KOPT-K1 (cell line): ENCODE measurements at regions not wholly inside any gene's neighbourhood (a gene's known extent, or its start where the extent isn't known, plus 50 kb on each side); places are given as distances from the start of the nearest gene placed in this dataset.

Experiments used
- H3K27ac ChIP-seq: fragments of 200-600 bp; sonication (generic); 2 replicates; pipeline ENCODE4 v1.5.1; 2016; ENCODE audit warnings: antibody characterized with exemption, mild to moderate bottlenecking, low read depth, low read length; ENCODE audit not compliant: poor library complexity, severe bottlenecking
- H3K36me3 ChIP-seq: fragments of 200-600 bp; sonication (generic); 2 replicates; pipeline ENCODE4 v1.5.1; 2017; ENCODE audit warnings: antibody characterized with exemption, mild to moderate bottlenecking, low read length, moderate library complexity; ENCODE audit not compliant: insufficient read depth
- H3K9me3 ChIP-seq: fragments of 200-600 bp; sonication (generic); 2 replicates; pipeline ENCODE4 v1.5.1; 2017; ENCODE audit warnings: antibody characterized with exemption, low read length, mild to moderate bottlenecking; ENCODE audit not compliant: insufficient read depth, poor library complexity, severe bottlenecking

DNA sequence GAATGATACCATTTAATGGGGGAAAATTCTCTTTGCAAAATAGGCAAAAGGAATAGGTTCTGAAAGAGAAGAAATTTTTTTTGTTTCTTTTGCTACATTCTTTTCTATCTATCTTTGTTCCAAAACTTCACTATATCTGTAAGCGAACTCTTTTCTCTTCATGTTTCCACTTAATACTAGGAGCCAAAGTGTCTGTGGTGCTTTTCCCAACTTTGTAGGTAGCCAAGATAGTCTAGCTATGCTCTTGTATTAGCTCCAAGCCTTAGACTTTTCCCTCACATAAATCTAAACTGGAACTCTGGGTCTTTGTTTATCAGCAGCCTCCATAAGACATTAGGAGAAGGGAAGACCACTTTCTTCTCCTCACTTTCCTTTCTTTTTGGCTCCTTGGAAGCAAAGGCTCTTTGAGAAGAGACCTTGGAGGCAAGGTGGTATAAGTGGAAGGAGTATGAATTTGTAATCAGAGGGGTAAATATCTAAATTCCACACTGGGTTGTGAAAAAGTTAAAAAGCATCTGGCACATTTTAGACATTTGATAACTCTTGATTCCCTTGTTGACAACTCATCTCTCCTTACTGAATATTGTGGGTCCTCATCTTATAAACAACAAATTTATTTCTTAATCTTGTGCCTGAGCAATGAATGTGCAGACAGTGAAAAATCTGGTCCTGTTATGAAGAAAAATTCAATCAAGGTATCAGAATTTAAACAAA, 130.0 kb downstream of the EHF start:
- Histone ChIP-seq H3K27ac (no peak overlapping the region), H3K9me3 (no peaks in the 10 kb centered on the region)

DNA sequence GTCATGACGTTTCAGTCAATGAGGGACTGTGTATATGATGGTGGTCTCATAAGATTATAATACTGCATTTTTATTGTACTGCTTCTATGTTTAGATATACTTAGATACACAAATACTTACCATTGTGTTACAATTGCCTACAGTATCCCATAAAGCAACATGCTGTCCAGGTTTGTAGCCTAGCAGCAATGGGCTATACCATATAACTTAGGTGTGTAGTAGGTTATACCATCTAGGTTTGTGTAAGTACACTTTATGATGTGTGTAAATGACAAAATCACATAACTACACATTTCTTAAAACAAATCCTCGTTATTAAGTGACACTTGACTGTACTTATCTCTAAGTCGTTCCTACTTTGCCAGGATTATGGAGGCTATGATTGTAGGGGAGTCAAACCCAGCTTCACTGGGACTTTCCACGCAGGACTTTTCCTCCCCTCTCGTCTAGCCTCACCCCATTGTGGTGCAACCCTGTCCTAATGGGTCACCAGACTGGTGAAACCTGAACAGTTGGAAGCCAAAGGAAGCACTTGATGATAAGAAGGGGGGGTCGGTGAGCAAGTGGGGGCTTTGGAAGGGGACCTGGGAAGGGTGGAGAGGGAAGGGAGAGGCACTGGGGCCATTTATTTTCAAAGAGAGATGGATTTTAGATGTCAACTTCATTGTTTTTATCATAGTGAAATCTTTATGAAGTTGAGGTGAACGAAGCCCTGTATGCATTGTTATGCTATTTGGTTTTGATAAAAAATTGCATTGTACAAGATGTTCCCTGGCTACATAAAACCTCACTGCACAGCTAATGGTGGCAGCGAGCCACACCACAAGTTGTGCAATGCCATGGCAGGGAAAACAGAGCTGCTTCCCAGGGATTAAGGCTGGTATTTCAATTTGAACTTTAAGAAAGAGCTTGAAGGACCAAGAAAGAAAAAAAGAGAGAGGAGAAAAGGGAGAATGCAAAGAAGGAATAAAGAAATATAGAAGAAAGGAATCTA, 129.1 kb downstream of the EHF start:
- Histone ChIP-seq H3K27ac (no peak overlapping the region), H3K36me3 (no peaks in the 10 kb centered on the region), H3K9me3 (no peaks in the 10 kb centered on the region)

More for the DNA sequence above, 130.0 kb downstream of the EHF start:
- no peaks in the 10 kb centered on the region for H3K36me3 ChIP-seq

DNA sequence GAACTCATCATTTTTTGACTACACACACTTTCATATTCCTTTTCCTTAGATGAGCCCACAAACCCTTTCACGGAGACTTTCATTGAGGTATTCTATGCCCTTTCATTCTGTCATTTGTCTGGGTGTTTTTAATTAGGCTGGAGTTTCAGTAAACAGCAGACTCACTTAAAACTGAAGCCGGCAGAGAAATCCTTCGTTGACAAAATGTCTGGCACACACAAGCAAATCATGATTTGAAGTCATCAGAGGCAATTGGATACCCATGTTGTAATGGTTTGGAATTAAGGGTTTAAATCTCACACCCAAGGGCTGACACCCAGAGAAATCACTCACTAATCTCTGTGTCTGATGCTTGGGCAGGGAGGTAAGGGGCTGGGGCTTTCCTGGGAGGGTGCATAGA, 127.1 kb downstream of the EHF start:
- Histone ChIP-seq H3K9me3 (no peaks in the 10 kb centered on the region), H3K36me3 (no peaks in the 10 kb centered on the region), H3K27ac (no peak overlapping the region)

DNA sequence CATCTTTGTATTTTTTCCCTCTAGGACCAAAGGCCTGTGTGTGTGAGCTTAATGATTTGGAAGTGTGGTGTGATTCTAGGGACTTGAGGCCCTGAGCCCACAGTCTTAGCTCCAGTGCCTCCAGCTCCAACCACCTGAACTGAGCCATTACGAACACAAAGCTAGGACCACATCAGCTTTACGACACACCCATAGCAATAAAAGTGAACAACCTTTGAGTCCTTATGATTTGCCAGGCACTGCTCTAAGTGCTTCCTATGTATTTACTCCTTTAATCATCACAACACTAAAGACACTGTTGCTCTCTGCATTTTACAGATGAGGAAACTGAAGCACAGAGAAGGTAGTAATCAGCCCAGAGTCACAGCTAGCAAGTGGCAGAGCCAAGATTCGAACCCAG, 126.4 kb downstream of the EHF start:
- Histone ChIP-seq H3K9me3 (no peaks in the 10 kb centered on the region), H3K36me3 (no peaks in the 10 kb centered on the region), H3K27ac (no peak overlapping the region)

DNA sequence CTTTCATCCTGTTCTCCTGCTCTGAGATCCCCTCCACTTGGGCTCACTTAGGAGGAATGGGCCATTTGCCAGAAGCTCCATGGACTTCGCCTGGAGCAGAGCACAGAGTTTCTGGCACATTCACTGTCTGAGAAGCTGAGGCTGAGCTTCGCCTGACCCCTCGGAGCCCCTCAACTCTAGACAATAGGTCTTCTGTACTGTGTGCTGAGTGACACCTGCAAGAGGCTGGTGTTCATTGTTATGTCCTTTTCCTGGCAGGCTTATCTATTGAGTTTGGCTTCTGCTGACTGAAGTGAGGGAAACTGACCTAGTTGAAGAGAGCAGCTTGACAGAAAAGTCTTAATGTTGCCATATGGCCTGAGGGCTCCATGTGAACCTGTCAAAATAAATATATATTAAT, 124.3 kb downstream of the EHF start:
- no peaks in the 10 kb centered on the region for H3K9me3 ChIP-seq
- H3K36me3 ChIP-seq = no peaks in the 10 kb centered on the region
- H3K27ac ChIP-seq = no peak overlapping the region

DNA sequence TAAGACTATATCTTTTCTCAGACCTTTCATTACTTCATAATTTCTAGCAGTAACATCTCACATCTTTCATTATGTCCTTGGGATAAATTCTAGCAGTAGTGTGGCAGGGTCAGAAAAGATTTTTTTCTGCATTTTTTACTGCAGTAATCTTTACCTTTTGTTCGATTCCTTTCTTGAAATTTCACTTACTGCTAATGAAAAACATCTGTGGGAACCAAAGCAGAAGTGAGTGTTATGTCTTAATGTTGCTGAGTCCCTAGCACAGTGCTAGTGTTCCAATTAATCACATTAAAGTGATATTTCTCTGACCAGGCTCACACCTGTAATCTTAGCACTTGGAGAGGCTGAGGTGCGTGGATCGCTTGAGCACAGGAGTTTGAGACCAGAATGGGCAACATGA, 123.6 kb downstream of the EHF start:
- H3K27ac ChIP-seq = no peak overlapping the region
- no peaks in the 10 kb centered on the region for H3K36me3 ChIP-seq
- H3K9me3 ChIP-seq = no peaks in the 10 kb centered on the region

DNA sequence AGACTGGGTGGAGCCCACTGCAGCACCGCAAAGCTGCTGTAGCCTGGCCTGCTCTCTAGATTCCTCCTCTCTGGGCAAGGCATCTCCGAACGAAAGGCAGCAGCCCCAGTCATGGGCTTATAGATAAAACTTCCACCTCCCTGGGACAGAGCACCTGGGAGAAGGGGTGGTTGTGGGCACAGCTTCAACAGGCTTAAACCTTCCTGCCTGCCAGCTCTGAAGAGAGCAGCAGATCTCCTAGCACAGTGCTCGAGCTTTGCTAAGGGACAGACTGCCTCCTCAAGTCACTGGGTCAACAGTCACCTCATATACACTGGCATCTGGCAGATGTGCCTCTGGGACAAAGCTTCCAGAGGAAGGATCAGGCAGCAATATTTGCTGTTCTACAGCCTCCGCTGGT, 117.3 kb downstream of the EHF start:
- no peaks in the 10 kb centered on the region for H3K9me3 ChIP-seq

DNA sequence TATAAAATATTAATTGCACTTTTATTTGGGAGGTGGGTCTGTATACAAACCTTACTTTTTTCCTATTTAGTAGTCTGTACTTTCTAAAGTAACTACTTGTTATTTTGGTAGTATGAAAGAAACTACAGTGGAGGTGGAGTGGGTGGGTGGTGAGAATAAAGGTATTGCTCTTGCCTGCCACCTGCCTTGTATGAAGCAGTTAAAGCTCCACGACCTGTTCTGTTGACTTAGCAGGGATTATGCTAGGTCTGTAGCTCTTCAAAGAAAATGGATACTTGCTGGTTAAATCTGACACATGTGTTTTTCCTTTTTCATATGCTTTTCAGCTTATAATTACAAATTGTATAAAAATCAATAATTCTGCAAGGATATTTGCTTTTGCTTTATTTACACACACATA, 111.9 kb downstream of the EHF start:
- no peaks in the 10 kb centered on the region for H3K9me3 ChIP-seq

More for the DNA sequence above, 117.3 kb downstream of the EHF start:
- H3K27ac ChIP-seq = no peak overlapping the region
- H3K36me3 ChIP-seq = no peaks in the 10 kb centered on the region

DNA sequence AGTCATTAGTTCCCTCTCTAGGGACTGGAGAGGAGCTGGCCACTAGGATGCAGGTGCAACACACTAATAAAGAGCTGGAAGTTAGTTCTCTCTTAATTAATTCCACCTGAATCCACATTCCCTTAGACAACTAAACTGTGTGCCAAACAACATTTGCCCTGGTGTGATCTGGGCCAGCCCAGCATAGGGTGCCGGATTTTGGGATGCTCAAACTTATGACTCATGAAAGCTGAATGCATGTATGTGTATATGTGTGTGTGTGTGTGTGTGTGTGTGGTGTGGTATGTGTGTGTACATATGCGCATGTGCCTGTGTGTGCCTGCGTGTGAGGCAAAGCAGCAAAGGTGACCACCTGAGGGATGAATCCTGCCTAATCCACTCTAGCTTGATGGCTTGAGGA, 110.7 kb downstream of the EHF start:
- Histone ChIP-seq H3K36me3 (no peaks in the 10 kb centered on the region), H3K9me3 (no peaks in the 10 kb centered on the region), H3K27ac (no peak overlapping the region)

More for the DNA sequence above, 111.9 kb downstream of the EHF start:
- H3K27ac ChIP-seq = no peak overlapping the region
- H3K36me3 ChIP-seq = no peaks in the 10 kb centered on the region

DNA sequence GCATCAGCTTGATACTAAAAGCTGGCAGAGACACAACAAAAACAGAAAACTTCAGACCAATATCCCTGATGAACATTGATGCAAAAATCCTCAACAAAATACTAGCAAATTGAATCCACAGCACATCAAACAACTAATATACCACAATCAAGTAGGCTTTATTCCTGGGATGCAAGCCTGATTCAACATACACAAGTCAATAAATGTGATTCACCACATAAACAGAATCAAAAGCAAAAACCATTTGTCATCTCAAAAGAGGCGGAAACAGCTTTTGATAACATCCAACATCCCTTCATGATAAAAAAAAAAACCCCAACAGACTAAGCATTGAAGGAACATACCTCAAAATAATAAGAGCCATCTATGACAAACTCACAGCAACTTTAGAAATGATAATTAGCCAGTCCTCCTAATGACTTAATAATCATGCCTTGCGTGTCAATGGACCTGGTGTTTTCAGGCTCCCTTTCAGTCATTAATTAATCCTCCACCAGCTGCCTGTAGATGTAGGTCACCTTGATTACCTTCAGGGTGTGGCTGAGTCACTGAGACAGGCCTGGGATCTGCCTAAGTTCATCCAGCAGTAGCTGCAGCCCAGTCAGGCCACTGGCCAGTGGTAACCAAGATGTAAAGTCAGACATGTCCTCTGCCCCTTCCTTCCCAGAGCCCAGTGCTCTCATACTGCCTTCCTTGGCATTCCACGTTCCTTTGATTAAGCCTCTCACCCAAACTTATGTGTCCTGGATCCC, 109.8 kb downstream of the EHF start:
- H3K36me3 ChIP-seq = no peaks in the 10 kb centered on the region
- no peak overlapping the region for H3K27ac ChIP-seq
- H3K9me3 ChIP-seq = no peaks in the 10 kb centered on the region

DNA sequence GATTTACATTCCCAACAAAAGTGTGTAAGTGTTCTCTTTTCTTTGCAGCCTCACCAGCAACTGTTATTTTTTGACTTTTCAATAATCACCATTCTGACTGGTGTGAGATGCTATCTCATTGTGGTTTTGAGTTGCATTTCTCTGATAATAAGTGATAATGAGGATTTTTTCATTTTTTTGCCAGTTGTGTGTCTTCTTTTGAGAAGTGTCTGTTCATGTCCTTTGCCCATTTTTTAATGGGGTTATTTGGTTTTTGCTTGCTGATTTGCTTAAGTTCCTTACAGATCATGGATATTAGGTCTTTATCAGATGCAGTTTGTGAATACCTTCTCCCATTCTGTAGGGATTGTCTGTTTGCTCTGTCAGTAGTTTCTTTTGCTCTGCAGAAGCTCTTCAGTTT, 107.7 kb downstream of the EHF start:
- H3K9me3 ChIP-seq = peaks cover 4% of the 10 kb centered on the region
- H3K27ac ChIP-seq = no peak overlapping the region
- H3K36me3 ChIP-seq = no peaks in the 10 kb centered on the region

DNA sequence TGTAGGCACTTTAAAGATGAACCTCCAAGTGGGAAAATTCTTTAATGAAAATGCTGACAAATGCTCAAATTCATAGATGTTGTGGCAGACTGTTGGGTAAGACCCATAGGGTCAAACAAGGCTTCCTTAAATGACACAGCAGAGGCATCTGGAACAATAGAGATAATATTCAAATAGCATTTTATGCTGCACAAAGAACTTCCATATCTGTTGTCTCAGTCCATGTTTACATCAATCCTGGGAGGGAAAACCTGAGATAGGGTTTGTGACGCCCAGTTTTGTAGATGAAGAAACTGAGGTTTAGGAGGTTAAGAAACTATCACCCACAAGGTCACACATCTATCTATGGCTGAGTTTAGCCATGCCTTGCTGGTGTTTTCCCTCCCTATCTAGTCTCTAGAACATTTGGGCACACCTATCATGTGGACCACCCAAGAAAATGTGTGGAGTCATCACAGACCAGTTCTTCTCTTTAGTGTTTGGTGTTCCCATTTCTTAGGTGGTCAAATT, 106.4 kb downstream of the EHF start:
- no peaks in the 10 kb centered on the region for H3K36me3 ChIP-seq
- H3K9me3 ChIP-seq = peaks cover 4% of the 10 kb centered on the region
- H3K27ac ChIP-seq = no peak overlapping the region

DNA sequence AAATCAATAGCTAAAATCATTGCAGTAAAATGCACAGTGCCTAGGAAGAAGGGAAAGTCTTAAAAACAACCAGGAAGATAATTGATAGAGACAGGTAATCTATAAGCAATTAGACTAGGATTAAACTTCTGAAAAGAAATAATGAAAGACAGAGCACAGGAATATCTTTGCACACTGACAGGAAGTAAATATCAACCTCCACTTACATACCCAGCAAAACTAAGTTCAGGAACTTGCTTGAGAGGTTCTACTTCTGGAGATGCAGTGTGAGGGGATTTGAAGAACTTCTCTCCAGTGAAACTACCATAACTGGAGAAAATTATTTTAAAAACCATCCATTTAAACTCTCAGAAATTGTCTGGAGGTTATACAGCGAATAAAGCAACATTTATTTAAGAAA, 104.1 kb downstream of the EHF start:
- Histone ChIP-seq H3K9me3 (peaks cover 4% of the 10 kb centered on the region), H3K36me3 (no peaks in the 10 kb centered on the region), H3K27ac (no peak overlapping the region)

DNA sequence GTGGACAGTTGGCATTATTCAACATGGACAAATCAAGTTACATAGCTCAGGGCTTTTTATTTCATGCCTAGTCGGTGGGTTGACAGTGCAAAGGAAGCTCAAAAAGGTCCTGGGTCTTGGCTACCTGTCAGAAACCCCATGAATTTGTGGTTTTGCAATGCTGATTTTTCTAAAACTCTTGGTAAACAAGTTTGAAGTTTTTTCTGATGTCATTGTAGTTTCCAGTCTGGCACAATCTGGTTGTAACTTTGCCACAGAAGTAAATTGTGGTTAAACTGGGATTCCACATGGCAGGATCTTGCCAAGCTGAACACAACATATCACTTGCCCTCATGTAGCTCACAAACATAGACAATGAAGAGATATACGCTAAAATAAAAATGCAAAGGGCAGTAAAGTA, 100.8 kb downstream of the EHF start:
- Histone ChIP-seq H3K36me3 (no peaks in the 10 kb centered on the region), H3K9me3 (peaks cover 4% of the 10 kb centered on the region), H3K27ac (no peak overlapping the region)
